ENCODE measurements at regions not wholly inside any gene's neighbourhood (a gene's known extent, or its start where the extent isn't known, plus 50 kb on each side); places are given as distances from the start of the nearest gene placed in this dataset.

- no peak overlapping the region for H3K4me3 ChIP-seq
- H3K27me3 ChIP-seq: no peaks in the 10 kb centered on the region
- intact Hi-C loops (cut with DNase I): no loop called here
- H3K9me3 ChIP-seq: no peaks in the 10 kb centered on the region
- H3K27ac ChIP-seq: no peak overlapping the region
- no peak for TF ChIP-seq CTCF (IDR thresholded peaks at IDR 0.05)
- DNase-seq (ENCODE audit: low spot score in 2 of 2): no peak
- H3K4me1 ChIP-seq: peaks cover 0 to 2% of the 10 kb centered on the region in 2 donors
- no peaks in the 10 kb centered on the region for H3K36me3 ChIP-seq
Observed at GRCh38 chr3:104561324-104561723, 805.4 kb upstream of the ALCAM start.

DNA sequence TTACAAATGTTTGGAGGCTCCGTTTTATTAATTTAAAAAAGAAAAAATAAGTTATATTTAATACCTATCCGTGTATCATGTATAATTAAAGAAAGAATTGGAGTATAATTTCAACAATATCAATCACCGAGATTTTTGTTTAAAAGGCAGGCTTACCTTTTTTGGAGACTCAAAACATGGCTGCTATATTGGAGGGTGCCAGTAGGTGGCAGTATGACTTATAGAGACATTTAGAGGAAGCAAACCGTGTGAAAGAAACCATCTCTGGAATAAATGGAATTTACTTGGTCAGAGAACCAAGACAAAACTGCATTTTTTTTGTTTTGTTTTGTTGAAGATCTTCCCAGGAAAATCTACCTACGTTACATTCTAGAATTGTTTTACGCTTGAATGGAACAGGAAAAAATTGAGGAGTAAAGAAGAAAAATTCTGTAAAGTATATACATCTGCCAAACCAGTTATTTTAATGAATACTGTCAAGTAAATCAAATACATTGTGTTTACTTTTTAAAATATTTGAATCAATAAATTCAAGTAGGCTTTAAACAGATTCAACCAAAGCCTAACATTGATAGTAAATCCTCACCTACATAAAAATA lies 802.6 kb upstream of the ALCAM start:
- intact Hi-C loops (cut with DNase I): no loop called here
- Histone ChIP-seq H3K4me1 (no peaks in the 10 kb centered on the region), H3K4me3 (no peak overlapping the region), H3K27me3 (no peaks in the 10 kb centered on the region), H3K36me3 (no peaks in the 10 kb centered on the region), H3K9me3 (no peaks in the 10 kb centered on the region), H3K27ac (no peak overlapping the region)
- TF ChIP-seq CTCF (IDR thresholded peaks at IDR 0.05): peak in 2 of 3 experiments; percentile 43 to 50
- DNase-seq (ENCODE audit: low spot score in 2 of 2): peak in 1 of 2 donors; percentile 78

DNA sequence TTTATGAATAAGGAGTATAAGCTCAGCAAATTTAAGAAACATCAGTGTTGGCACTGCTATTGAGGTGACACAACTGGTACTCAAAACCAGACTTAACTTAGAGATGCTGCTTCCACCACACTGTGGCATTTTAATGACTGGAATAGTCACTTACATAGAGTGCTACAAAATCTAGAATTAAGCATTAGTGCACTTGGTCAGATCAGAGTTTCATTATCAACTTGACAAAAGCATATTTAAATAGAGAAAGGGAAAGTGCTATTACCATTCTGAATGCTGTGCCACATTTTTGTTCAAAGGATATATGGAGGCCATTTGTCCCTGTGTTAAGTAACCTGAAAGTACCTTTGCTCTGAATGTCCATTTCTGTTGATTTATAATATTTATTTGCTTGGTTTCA lies 800.7 kb upstream of the ALCAM start:
- no peaks in the 10 kb centered on the region for H3K4me1 ChIP-seq
- no peak for TF ChIP-seq CTCF (IDR thresholded peaks at IDR 0.05)
- no peaks in the 10 kb centered on the region for H3K27me3 ChIP-seq
- H3K4me3 ChIP-seq: no peak overlapping the region
- DNase-seq (ENCODE audit: low spot score in 2 of 2): no peak
- no peaks in the 10 kb centered on the region for H3K9me3 ChIP-seq
- intact Hi-C loops (cut with DNase I): no loop called here
- no peak overlapping the region for H3K27ac ChIP-seq
- H3K36me3 ChIP-seq: no peaks in the 10 kb centered on the region

DNA sequence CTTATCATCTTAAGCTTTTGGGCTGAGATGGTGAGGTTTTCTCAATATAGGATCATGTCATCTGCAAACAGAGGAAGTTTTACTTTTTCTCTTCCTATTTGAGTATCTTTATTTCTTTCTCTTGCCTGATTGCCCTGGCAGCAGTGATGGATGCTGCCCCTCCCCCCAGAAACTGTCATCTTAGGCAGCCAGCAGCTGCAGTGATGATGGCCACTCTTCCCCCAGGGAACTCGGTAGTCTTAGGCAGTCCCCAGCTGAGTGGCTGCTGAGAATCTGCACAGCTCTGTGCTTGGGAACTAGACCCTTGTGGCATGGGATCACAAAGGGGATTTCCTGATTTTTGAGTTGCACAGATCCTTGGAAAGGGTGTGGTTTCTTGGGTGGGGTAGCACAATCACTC lies 791.1 kb upstream of the ALCAM start:
- H3K9me3 ChIP-seq: peaks cover 0 to 4% of the 10 kb centered on the region in 2 donors
- no peak overlapping the region for H3K27ac ChIP-seq
- H3K27me3 ChIP-seq: no peaks in the 10 kb centered on the region
- DNase-seq (ENCODE audit: low spot score in 2 of 2): no peak
- no peaks in the 10 kb centered on the region for H3K4me1 ChIP-seq
- no peak for TF ChIP-seq CTCF (IDR thresholded peaks at IDR 0.05)
- no peak overlapping the region for H3K4me3 ChIP-seq
- intact Hi-C loops (cut with DNase I): no loop called here
- no peaks in the 10 kb centered on the region for H3K36me3 ChIP-seq

GRCh38 chr3:104578558-104578957 lies 788.2 kb upstream of the ALCAM start:
- H3K4me3 ChIP-seq: no peak overlapping the region
- TF ChIP-seq CTCF (IDR thresholded peaks at IDR 0.05): no peak
- no peaks in the 10 kb centered on the region for H3K36me3 ChIP-seq
- no peak for DNase-seq (ENCODE audit: low spot score in 2 of 2)
- intact Hi-C loops (cut with DNase I): no loop called here
- peaks cover 0 to 4% of the 10 kb centered on the region in 2 donors for H3K9me3 ChIP-seq
- H3K27ac ChIP-seq: no peak overlapping the region
- H3K27me3 ChIP-seq: no peaks in the 10 kb centered on the region
- H3K4me1 ChIP-seq: no peaks in the 10 kb centered on the region

DNA sequence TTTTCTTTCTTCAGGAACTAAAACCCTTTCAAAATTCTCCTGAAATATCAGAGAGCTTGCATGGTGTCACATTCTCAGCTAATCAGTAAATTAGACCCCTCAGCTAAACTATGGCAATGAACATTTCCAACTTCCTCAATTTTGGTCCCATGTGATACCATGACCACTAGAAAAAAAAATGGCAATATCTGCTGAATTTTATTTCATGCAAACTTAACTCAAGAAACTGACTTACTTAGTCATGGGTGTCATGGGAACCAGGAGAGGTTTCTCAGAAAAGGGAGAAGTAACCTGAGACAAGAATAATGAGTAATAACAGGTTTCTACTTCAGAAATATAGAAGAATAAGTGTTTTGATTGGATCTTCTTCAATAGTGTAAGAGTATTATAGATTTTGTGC lies 784.6 kb upstream of the ALCAM start:
- peaks cover 0 to 1% of the 10 kb centered on the region in 2 donors for H3K9me3 ChIP-seq
- intact Hi-C loops (cut with DNase I): no loop called here

More for the DNA sequence above, 784.6 kb upstream of the ALCAM start:
- Histone ChIP-seq H3K36me3 (no peaks in the 10 kb centered on the region), H3K27ac (no peak overlapping the region), H3K4me1 (no peaks in the 10 kb centered on the region), H3K27me3 (no peaks in the 10 kb centered on the region), H3K4me3 (no peak overlapping the region)
- no peak for DNase-seq (ENCODE audit: low spot score in 2 of 2)
- TF ChIP-seq CTCF (IDR thresholded peaks at IDR 0.05): no peak

Data from ascending aorta (tissue), 2 donors.